Stimulated activated CD8-positive, alpha-beta memory T cell treated with anti-CD3 and anti-CD28 coated beads, Interleukin-2, amount 100 ng/mL, for 1 hour (primary cell): ENCODE measurements at regions not wholly inside any gene's neighbourhood (a gene's known extent, or its start where the extent isn't known, plus 50 kb on each side); places are given as distances from the start of the nearest gene placed in this dataset.

Source experiments
- DNase-seq, 2 donors: peaks; one replicate each; pipeline ENCODE4 v3.0.0-alpha.2; 2020; ENCODE audit warnings: low read depth in 2 of 2

GRCh38 chr3:106610362-106610959 lies 741.6 kb upstream of the CBLB start:
- DNase-seq: no peak

GRCh38 chr3:106611116-106611515 lies 742.3 kb upstream of the CBLB start:
- DNase-seq: no peak

- no peak for DNase-seq
These were observed 743.0 kb upstream of the CBLB start for GRCh38 chr3:106611841-106612240.

GRCh38 chr3:106616556-106616955 lies 747.7 kb upstream of the CBLB start:
- no peak for DNase-seq

- DNase-seq: no peak
These were observed 748.5 kb upstream of the CBLB start for GRCh38 chr3:106617276-106617675.

GRCh38 chr3:106620646-106621045 lies 751.8 kb upstream of the CBLB start:
- DNase-seq: no peak

- no peak for DNase-seq
These were observed 753.1 kb upstream of the CCDC54 start for GRCh38 chr3:106624154-106624553.

GRCh38 chr3:106628407-106628806 lies 748.8 kb upstream of the CCDC54 start:
- no peak for DNase-seq

- no peak for DNase-seq
These were observed 747.9 kb upstream of the CCDC54 start for GRCh38 chr3:106629215-106629832.

- DNase-seq: no peak
These were observed 745.7 kb upstream of the CCDC54 start for GRCh38 chr3:106631373-106632108.

GRCh38 chr3:106635271-106635670 lies 742.0 kb upstream of the CCDC54 start:
- no peak for DNase-seq

GRCh38 chr3:106635826-106636225 lies 741.4 kb upstream of the CCDC54 start:
- no peak for DNase-seq

GRCh38 chr3:106640353-106640752 lies 736.9 kb upstream of the CCDC54 start:
- DNase-seq: no peak

- no peak for DNase-seq
These were observed 735.1 kb upstream of the CCDC54 start for GRCh38 chr3:106642161-106642560.

- no peak for DNase-seq
These were observed 733.5 kb upstream of the CCDC54 start for GRCh38 chr3:106643684-106644161.

- DNase-seq: no peak
These were observed 703.2 kb upstream of the CCDC54 start for GRCh38 chr3:106673926-106674569.

GRCh38 chr3:106675451-106675850 lies 701.8 kb upstream of the CCDC54 start:
- no peak for DNase-seq

- no peak for DNase-seq
These were observed 698.4 kb upstream of the CCDC54 start for GRCh38 chr3:106678657-106679390.

GRCh38 chr3:106683953-106684620 lies 693.2 kb upstream of the CCDC54 start:
- no peak for DNase-seq

GRCh38 chr3:106685745-106686144 lies 691.5 kb upstream of the CCDC54 start:
- DNase-seq: no peak

- DNase-seq: no peak
These were observed 689.3 kb upstream of the CCDC54 start for GRCh38 chr3:106687905-106688304.
